ENCODE measurements at regions not wholly inside any gene's neighbourhood (a gene's known extent, or its start where the extent isn't known, plus 50 kb on each side); places are given as distances from the start of the nearest gene placed in this dataset.
A peak's percentile ranks its signal among the peaks of the same experiment; 100 is the strongest.
"Not testable (repeated sequence)": the region's sequence is repeated elsewhere in the genome, so short reads cannot be mapped to it uniquely, and the experiment has no call there.

- DNase-seq, result no peak
Measured at GRCh38 chr1:192477630-192478029, 97.9 kb upstream of the RGS1 start.

- DNase-seq, result no peak
Measured at GRCh38 chr1:192485692-192486436, 89.7 kb upstream of the RGS1 start.

GRCh38 chr1:192488058-192488457 is 87.5 kb upstream of the RGS1 start:
- DNase-seq, result no peak

DNA sequence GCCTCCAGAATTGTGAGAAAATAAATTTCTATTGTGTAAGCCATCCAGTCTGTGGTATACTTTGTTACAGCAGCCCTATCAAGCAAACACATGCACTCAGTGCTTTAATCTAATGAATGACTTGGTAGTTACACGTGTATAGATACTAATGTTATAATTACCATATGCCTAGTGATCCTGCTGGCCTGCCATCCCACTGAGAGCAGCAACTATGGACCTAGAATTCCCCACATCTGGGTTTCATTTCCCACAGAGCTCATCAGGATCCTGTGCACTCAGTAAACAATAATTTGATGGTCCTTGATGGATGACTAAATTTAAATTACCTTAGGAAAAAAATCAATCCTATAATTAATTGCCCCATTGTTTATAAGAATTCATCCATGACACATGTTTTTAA is 86.5 kb upstream of the RGS1 start:
- DNase-seq, result no peak

GRCh38 chr1:192489748-192490147 is 85.8 kb upstream of the RGS1 start:
- no peak for DNase-seq

GRCh38 chr1:192491804-192492554 is 83.6 kb upstream of the RGS1 start:
- DNase-seq, result no peak

DNA sequence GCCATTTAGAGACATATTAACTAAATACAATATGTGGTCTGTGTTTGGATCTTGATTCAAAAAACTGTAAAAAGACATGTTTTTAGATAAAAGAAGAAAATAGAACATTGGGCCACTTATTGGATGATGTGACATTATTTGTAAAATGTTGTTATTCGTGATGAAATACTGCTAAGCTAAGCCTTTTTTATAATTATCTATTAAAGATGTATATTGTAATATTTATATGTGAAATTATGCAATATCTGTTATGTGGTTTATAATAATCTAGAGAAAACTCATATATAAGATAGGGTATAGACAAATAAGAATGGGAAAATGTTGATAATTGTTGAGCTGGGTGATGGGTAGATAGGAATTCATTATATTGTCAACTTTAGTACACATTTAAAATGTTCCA is 82.0 kb upstream of the RGS1 start:
- no peak for DNase-seq

DNA sequence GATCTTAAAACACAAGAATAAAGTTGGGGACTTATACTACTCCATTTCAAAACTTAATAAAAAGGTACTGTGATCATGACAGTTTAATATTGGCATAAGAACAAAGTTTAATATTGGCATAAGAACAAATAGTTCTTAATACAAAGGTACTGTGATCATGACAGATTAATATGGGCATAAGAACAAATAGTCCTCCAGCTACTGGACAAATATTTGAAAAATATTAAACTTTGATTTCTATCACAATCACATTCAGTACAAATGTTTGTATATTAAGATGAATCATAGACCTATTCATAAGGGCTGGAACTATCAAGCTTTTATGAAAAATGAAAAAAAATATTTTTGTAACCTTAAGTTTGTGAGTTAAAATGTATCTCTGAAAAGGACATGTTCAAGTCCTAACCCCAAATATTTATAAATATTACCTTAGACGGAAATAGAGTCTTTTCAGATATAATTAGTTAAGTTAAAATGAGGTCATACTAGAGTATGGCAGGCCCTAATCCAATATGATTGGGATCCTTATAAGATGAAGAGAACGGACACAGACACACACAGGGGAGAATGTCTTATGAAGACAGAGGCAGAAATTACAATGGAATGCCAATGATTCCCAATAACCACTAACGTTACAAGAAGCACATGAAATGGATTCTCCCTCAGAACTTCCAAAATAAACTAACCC is 79.1 kb upstream of the RGS1 start:
- no peak for DNase-seq

DNA sequence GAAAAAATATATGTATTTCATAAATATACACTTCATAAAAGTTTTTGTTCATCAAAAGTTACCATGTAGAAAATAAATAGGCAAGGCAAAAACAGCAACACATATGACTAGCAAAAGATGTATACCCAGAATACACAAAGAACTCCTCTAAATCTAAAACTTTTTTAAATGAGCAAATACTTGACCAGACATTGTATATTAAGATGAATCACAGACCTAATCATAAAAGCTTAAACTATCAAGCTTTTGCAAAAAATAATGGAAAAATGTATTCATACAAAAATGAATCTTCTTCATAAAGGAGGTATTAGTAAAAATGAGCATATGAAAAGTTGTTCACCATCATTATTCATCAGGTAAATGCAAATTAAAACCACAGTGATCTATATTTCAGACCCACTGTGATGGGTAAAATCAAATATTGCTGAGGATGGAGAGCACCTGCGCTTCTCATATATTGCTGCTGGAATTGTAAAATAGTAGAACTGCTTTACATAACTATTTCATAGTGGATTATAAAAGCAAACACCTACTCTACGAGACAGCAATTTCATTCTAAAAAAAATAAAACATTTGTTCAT is 78.3 kb upstream of the RGS1 start:
- no peak for DNase-seq

DNA sequence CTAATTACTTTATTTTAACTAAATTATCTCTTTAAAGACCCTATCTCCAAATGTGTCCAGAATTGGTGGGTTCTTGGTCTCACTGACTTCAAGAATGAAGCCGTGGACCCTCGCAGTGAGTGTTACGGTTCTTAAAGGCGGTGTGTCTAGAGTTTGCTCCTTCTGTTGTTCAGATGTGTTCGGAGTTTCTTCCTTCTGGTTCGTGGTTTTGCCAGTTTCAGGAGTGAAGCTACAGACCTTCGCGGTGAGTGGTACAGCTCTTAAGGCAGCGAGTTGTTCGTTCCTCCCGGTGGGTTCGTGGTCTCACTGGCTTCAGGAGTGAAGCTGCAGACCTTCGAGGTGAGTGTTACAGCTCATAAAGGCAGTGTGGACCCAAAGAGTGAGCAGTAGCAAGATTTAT is 77.5 kb upstream of the RGS1 start:
- DNase-seq, result not testable (repeated sequence)

GRCh38 chr1:192499061-192499581 is 76.5 kb upstream of the RGS1 start:
- DNase-seq, result not testable (repeated sequence)

- not testable (repeated sequence) for DNase-seq
Measured at GRCh38 chr1:192500541-192500940, 75.0 kb upstream of the RGS1 start.

GRCh38 chr1:192506741-192507155 is 68.8 kb upstream of the RGS1 start:
- DNase-seq, result peak; percentile 24

DNA sequence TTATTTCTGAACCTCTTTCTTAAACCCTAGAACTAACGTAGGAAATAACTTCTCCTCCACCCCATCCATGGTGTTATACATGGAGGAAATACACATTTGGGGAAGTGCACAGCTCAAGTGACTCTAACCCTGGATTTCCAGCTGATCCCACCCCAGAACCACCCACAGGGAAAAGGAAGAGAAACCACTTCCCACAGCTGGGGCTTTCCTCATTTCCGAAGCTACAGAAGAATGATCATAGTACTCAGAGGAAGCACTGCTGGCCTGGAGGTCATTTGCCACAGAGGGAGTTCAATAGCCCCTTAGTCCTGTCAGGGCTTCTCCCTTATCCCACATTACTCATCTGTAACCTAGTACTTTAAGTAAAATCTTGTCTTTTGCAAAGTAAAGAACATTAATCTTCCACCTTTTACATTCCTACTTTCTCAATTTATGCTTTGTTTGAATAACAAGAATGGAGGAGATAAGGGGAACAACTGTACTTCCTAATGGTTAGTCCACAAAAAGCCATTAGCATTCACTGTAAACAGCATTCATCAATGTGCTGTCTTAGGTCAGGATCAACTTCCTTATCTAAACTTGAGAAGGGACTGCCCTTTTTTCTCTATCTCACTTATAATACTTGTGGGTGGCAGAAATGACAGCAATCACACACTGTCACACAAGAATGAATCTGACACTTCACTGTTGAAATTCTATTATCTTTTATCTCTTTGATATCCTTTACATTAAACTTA is 63.0 kb upstream of the RGS1 start:
- no peak for DNase-seq

DNA sequence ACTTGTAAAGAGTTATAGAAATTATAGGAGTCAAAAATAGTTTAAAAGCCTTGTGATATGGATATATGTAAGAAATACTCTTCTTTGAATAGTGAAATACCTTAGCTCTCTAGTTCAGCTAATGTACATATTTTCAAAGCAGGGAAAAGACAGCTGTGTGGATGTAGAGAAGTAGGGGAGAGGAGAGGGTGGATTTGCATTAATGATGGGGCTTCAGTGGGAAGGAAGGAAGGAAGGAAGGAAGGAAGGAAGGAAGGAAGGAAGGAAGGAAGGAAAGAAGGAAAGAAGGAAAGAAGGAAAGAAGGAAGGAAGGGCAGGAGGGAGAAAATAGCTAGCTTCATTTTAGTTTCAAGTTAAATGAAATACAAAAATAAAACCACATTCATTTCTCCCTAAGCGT is 62.4 kb upstream of the RGS1 start:
- no peak for DNase-seq

GRCh38 chr1:192513697-192514096 is 61.9 kb upstream of the RGS1 start:
- DNase-seq, result no peak

GRCh38 chr1:192516776-192517297 is 58.7 kb upstream of the RGS1 start:
- DNase-seq, result peak; percentile 76

DNA sequence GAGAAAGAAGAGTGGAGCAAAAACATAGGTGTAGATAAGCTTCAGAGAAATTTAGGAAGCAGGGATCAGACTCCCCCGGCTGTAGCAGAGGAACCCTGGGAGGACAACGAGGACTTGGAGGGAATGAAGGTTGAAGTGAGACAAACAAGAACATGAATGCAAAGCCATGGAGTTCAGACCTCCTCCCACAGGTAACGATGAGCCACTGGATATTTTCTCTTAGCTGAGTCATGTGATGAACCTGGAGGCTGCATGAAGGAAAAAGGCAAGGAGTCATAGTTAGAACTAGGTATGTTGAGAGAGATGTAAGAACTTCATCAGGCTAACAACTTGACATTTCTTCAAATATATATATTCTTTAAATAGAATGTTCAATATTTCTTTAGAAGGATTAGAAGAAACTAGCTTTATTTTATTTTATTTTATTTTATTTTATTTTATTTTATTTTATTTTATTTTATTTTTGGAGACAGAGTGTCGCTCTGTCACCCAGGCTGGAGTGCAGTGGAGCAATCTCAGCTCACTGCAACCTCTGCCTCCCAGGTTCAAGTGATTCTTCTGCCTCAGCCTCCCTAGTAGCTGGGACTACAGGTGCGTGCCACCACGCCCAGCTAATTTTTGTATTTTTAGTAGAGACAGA is 57.7 kb upstream of the RGS1 start:
- peak; percentile 32 for DNase-seq

GRCh38 chr1:192518700-192519099 is 56.9 kb upstream of the RGS1 start:
- peak; percentile 46 for DNase-seq

GRCh38 chr1:192521734-192522133 is 53.8 kb upstream of the RGS1 start:
- peak; percentile 51 for DNase-seq

GRCh38 chr1:192522673-192523072 is 52.9 kb upstream of the RGS1 start:
- no peak for DNase-seq

DNA sequence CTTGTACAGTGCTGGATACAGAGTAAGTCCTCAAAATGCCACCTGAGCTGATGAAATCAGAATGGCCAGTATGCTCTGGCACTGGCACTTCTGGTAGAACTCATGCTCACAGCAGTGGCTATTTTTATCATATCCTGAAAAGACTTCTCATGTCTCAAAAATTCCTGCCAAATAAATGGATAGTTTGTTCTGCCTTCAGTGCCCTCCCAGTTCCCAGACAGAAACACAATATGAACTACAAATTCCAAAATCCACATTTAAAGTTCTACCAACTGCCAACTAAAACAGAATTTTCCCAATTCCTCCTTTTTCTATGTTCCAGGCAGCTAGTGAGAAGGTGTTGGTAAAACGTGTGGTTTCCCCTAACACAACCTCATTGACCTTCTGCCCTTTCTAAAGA is 51.4 kb upstream of the RGS1 start:
- DNase-seq, result no peak
